Lower lobe of right lung (tissue), 2 donors: ENCODE measurements at regions not wholly inside any gene's neighbourhood (a gene's known extent, or its start where the extent isn't known, plus 50 kb on each side); places are given as distances from the start of the nearest gene placed in this dataset.

Source experiments
- ATAC-seq, 2 donors: fragments of 200-7000 bp; cut with Tn5 transposase; one replicate each; pipeline ENCODE4 v1.9.1; 2020 to 2022; ENCODE audit warnings: mild to moderate bottlenecking in 2 of 2, moderate library complexity in 2 of 2
- DNase-seq: peaks from one replicate; pipeline ENCODE4 v3.0.0-alpha.2; 2020
- H3K27ac ChIP-seq: fragments of 200-600 bp; one replicate; pipeline ENCODE4 v1.8.0; 2022
- H3K27me3 ChIP-seq: fragments of 200-600 bp; one replicate; pipeline ENCODE4 v1.8.0; 2022; ENCODE audit warnings: low read depth
- H3K36me3 ChIP-seq: fragments of 200-600 bp; one replicate; pipeline ENCODE4 v1.8.0; 2022; ENCODE audit warnings: mild to moderate bottlenecking
- H3K4me1 ChIP-seq: fragments of 200-600 bp; one replicate; pipeline ENCODE4 v1.8.0; 2022
- H3K4me3 ChIP-seq: fragments of 200-600 bp; one replicate; pipeline ENCODE4 v1.8.0; 2022; ENCODE audit warnings: mild to moderate bottlenecking
- H3K9me3 ChIP-seq: fragments of 200-600 bp; one replicate; pipeline ENCODE4 v1.8.0; 2022
- CTCF ChIP-seq: fragments of 200-600 bp; IDR thresholded peaks from one replicate; pipeline ENCODE4 v1.8.0; 2022; ENCODE audit warnings: antibody characterized with exemption, mild to moderate bottlenecking
- intact Hi-C: fragments of 100-400 bp; cut with DNase I; formaldehyde crosslinking; loops from one replicate; pipeline ENCODE4 v1.11.0; 2022
- donor health status: DM: no; HTN: yes; CAD: no; lungs with severe emphysema.

- ATAC-seq, result no peak
- intact Hi-C loops, result no loop called here
- no peak for TF ChIP-seq CTCF
Observed at GRCh38 chr2:15863494-15864175, 76.7 kb upstream of the MYCN start.

GRCh38 chr2:15864176-15864769, 76.1 kb upstream of the MYCN start:
- Histone ChIP-seq H3K36me3 (no peaks in the 10 kb centered on the region), H3K4me3 (no peak overlapping the region), H3K4me1 (no peaks in the 10 kb centered on the region), H3K9me3 (peaks cover 6% of the 10 kb centered on the region), H3K27ac (no peak overlapping the region), H3K27me3 (no peaks in the 10 kb centered on the region)
- TF ChIP-seq CTCF, result no peak
- no peak for DNase-seq
- ATAC-seq, result no peak
- intact Hi-C loops, result no loop called here

More at GRCh38 chr2:15863494-15864175, 76.7 kb upstream of the MYCN start:
- Histone ChIP-seq H3K36me3 (no peaks in the 10 kb centered on the region), H3K4me1 (no peaks in the 10 kb centered on the region), H3K27me3 (peaks cover 5% of the 10 kb centered on the region), H3K4me3 (no peak overlapping the region), H3K9me3 (peaks cover 6% of the 10 kb centered on the region), H3K27ac (no peak overlapping the region)
- no peak for DNase-seq

- TF ChIP-seq CTCF, result no peak
- intact Hi-C loops, result no loop called here
- ATAC-seq (no peak), DNase-seq (no peak)
- Histone ChIP-seq H3K27ac (no peak overlapping the region), H3K36me3 (no peaks in the 10 kb centered on the region), H3K4me3 (no peak overlapping the region), H3K27me3 (no peaks in the 10 kb centered on the region), H3K9me3 (peaks cover 6% of the 10 kb centered on the region), H3K4me1 (no peaks in the 10 kb centered on the region)
Observed at GRCh38 chr2:15865923-15866322, 74.4 kb upstream of the MYCN start.

GRCh38 chr2:15866563-15867193, 73.7 kb upstream of the MYCN start:
- Histone ChIP-seq H3K27ac (no peak overlapping the region), H3K36me3 (no peaks in the 10 kb centered on the region), H3K27me3 (no peaks in the 10 kb centered on the region), H3K4me3 (no peak overlapping the region), H3K9me3 (peaks cover 6% of the 10 kb centered on the region), H3K4me1 (no peaks in the 10 kb centered on the region)
- ATAC-seq (no peak), DNase-seq (no peak)
- intact Hi-C loops, result no loop called here
- no peak for TF ChIP-seq CTCF

- Histone ChIP-seq H3K36me3 (no peaks in the 10 kb centered on the region), H3K9me3 (peaks cover 6% of the 10 kb centered on the region), H3K4me3 (no peak overlapping the region), H3K4me1 (no peaks in the 10 kb centered on the region), H3K27me3 (no peaks in the 10 kb centered on the region), H3K27ac (no peak overlapping the region)
- no peak for DNase-seq
- intact Hi-C loops, result no loop called here
- no peak for TF ChIP-seq CTCF
- ATAC-seq, result no peak
Observed at GRCh38 chr2:15867194-15868171, 72.9 kb upstream of the MYCN start.
